ENCODE measurements at regions not wholly inside any gene's neighbourhood (a gene's known extent, or its start where the extent isn't known, plus 50 kb on each side); places are given as distances from the start of the nearest gene placed in this dataset.

DNA sequence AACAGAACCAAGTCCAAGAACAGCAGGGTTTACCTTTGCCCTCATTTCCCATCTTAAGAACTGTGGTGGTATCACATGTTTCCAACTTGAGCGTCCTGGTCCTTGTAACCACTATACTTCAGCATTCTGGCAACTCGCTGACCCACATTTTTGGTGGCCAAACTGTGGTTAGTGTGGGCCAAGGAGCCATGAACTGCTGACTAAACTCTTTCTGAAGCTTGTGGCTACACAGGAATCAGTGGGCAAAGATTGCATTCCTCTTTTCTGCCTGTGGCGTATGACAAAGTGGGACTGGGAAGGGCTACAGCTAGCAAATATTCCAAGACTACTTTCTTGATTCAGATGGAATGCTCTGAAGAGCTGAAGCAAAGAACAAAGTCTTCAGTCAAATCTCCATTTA lies 106.3 kb upstream of the MID1 start:
- no peak for DNase-seq (ENCODE audit: low spot score)
- TF ChIP-seq CTCF (IDR thresholded peaks at IDR 0.05): no peak

GRCh38 chrX:10728806-10729389 lies 108.5 kb upstream of the MID1 start:
- no peak for ATAC-seq (ENCODE audit: low FRiP score)
- no peak for TF ChIP-seq CTCF (IDR thresholded peaks at IDR 0.05)
- no peak for DNase-seq (ENCODE audit: low spot score)

More for the DNA sequence above, 106.3 kb upstream of the MID1 start:
- no peak for ATAC-seq (ENCODE audit: low FRiP score)

- ATAC-seq (ENCODE audit: low FRiP score): no peak
- TF ChIP-seq CTCF (IDR thresholded peaks at IDR 0.05): no peak
- DNase-seq (ENCODE audit: low spot score): no peak
These were observed 119.0 kb upstream of the MID1 start for GRCh38 chrX:10739426-10739825.

- ATAC-seq (ENCODE audit: low FRiP score) (no peak), DNase-seq (ENCODE audit: low spot score) (no peak)
- no peak for TF ChIP-seq CTCF (IDR thresholded peaks at IDR 0.05)
These were observed 120.6 kb upstream of the MID1 start for GRCh38 chrX:10741003-10741402.

DNA sequence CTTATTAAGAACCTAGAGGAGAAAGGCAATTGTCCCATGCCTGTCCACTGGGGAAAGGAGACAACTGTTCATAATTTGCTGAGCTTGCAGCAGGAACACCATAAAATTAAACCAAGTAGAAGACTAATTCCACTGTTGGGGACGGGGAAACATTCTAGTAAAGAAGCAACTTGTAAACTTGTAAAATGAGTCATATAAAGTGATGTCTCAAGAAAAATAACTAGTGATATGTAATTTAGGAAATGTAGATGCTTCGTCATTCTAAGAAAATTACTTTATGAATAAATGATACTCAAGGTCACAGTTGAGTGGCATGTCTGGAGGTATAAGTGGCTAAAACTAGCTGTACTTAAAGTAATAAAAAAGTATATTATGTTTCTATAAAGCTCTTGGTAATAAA lies 121.2 kb upstream of the MID1 start:
- no peak for TF ChIP-seq CTCF (IDR thresholded peaks at IDR 0.05)
- DNase-seq (ENCODE audit: low spot score) (no peak), ATAC-seq (ENCODE audit: low FRiP score) (no peak)

DNA sequence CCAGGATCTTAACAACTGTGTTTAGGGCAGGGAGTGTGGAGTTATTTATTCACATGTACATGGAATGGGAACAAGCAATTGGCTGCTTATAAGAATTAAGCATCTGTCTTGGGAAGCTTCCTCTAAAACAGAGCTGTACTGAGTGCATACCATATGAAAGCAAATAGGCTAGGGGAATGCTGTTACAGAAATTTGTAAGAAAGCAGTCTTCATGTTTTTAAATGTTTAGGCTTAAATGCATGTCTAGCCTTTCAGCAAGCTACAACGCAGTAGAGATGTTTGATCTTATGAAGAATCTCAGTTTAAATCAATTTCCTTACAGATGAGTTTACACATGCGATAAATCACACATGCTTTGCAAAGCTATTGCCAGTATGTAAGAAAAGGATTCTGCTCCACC lies 123.1 kb upstream of the MID1 start:
- no peak for ATAC-seq (ENCODE audit: low FRiP score)
- DNase-seq (ENCODE audit: low spot score): no peak
- no peak for TF ChIP-seq CTCF (IDR thresholded peaks at IDR 0.05)

DNA sequence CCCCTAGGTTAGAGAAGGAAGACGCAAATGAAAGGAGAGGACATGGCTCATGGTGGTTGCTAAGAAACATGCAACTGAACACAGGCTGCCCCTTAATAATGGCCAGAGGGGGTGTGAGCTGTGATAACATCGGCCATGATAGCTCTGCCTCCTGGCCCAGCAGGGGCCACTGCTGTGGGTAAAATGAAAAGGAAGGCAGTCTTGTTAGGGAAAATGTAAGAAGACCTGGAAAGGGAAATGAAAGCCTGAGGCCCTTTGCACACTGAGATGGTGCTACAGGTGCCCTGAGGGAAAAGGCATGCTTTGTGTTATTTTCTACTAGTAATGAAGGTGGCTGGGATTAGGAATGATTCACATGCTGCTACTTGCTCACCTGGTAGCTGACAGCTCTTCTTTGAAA lies 123.6 kb upstream of the MID1 start:
- DNase-seq (ENCODE audit: low spot score) (no peak), ATAC-seq (ENCODE audit: low FRiP score) (no peak)
- TF ChIP-seq CTCF (IDR thresholded peaks at IDR 0.05): no peak

Data from omental fat pad (tissue), 3 donors.